ENCODE measurements at regions not wholly inside any gene's neighbourhood (a gene's known extent, or its start where the extent isn't known, plus 50 kb on each side); places are given as distances from the start of the nearest gene placed in this dataset.

DNA sequence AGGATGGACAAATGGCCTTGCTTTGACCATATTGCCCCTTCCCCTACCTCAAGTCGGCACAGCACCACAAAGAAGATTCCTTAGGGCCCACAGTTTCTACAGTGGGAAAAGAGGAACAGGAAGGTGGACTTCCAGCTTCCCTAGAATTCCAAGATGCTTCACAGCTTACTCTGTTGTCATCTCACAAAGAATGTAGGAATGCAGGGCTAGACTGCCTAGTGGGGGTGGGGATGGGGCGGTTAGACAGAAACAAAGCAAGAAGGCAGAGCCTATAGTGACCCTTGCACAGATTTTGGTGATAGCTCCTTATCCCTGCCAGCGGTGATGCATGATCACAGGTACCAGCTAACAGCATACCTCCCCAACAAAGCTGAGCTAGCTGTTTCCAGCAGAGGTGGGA is 607.6 kb upstream of the MAN1A1 start:
- H2BK12ac ChIP-seq (ENCODE audit: insufficient read length, low read depth, low read length), result no peak overlapping the region
- no peak overlapping the region for H2BK120ac ChIP-seq (ENCODE audit: low read depth, low read length, poor library complexity, severe bottlenecking)
- no peak overlapping the region for H3K9ac ChIP-seq (ENCODE audit: extremely low read depth, insufficient read length, low read length)
- H3K18ac ChIP-seq (ENCODE audit: insufficient read length, low read depth, low read length), result no peak overlapping the region
- no peaks in the 10 kb centered on the region for H3K27me3 ChIP-seq (ENCODE audit: insufficient read depth, low read length)
- no peak overlapping the region for H3K56ac ChIP-seq (ENCODE audit: insufficient read length, low read depth, low read length)
- H3K9me3 Mint-ChIP-seq, result peaks cover 0 to 4% of the 10 kb centered on the region in 2 experiments; a peak in 1 of 5 replicates
- H2BK15ac ChIP-seq (ENCODE audit: low read depth, low read length), result no peak overlapping the region
- H3T11ph ChIP-seq (ENCODE audit: low read length), result no peak overlapping the region
- no peak overlapping the region for H3K27ac ChIP-seq (ENCODE audit: insufficient read length, low read depth, low read length)
- H3K4me1 ChIP-seq (ENCODE audit: insufficient read depth, low read length), result peaks cover 10% of the 10 kb centered on the region
- H3K79me1 ChIP-seq (ENCODE audit: insufficient read depth, low read depth, low read length, poor library complexity, severe bottlenecking), result no peaks in the 10 kb centered on the region
- H4K5ac ChIP-seq (ENCODE audit: insufficient read length, low read depth, low read length), result no peak overlapping the region
- no peak overlapping the region for H2BK5ac ChIP-seq (ENCODE audit: insufficient read length, low read length)
- 0 out of 7 replicates have a peak, but pooled peaks cover 0 to 3% (median 0%) of the 10 kb centered on the region in 3 experiments for H3K36me3 Mint-ChIP-seq (ENCODE audit: insufficient read depth in 1 of 3, low read depth in 3 of 3)
- H2AK5ac ChIP-seq (ENCODE audit: insufficient read length, low read length), result no peak overlapping the region
- H3K14ac ChIP-seq (ENCODE audit: insufficient read depth, low read length), result no peak overlapping the region
- no peaks in the 10 kb centered on the region for H3K79me2 ChIP-seq (ENCODE audit: insufficient read depth, low read length)
- no peak overlapping the region for H2BK20ac ChIP-seq (ENCODE audit: low read depth, low read length, poor library complexity, severe bottlenecking)
- H2AFZ ChIP-seq (ENCODE audit: low read length), result no peak overlapping the region
- WGBS (ENCODE audit: extremely low coverage, insufficient read length, low lambda C conversion rate), result no CpG with 5 or more reads among the region's 3 CpGs
- H3K23ac ChIP-seq (ENCODE audit: insufficient read length, low read depth, low read length), result no peak overlapping the region
- H3K4me3 Mint-ChIP-seq, result no peak overlapping the region
- H3K4ac ChIP-seq (ENCODE audit: low read depth, low read length), result no peak overlapping the region
- H4K8ac ChIP-seq (replicated peaks; ENCODE audit: insufficient read length, low read depth, low read length), result no peak overlapping the region
- no peak overlapping the region for H3K4me2 ChIP-seq (ENCODE audit: insufficient read depth, insufficient read length, low read length)
- DNase-seq, result peak; percentile 34
- H4K91ac ChIP-seq (ENCODE audit: insufficient read length, low read depth, low read length), result no peak overlapping the region
- no peaks in the 10 kb centered on the region for H3K9me3 ChIP-seq (ENCODE audit: control insufficient read depth, low read depth, low read length)
- H3K27ac Mint-ChIP-seq, result peak overlapping the region in 1 of 3 experiments; percentile 71; a peak in 3 of 7 replicates
- TF ChIP-seq, protein P1, sequence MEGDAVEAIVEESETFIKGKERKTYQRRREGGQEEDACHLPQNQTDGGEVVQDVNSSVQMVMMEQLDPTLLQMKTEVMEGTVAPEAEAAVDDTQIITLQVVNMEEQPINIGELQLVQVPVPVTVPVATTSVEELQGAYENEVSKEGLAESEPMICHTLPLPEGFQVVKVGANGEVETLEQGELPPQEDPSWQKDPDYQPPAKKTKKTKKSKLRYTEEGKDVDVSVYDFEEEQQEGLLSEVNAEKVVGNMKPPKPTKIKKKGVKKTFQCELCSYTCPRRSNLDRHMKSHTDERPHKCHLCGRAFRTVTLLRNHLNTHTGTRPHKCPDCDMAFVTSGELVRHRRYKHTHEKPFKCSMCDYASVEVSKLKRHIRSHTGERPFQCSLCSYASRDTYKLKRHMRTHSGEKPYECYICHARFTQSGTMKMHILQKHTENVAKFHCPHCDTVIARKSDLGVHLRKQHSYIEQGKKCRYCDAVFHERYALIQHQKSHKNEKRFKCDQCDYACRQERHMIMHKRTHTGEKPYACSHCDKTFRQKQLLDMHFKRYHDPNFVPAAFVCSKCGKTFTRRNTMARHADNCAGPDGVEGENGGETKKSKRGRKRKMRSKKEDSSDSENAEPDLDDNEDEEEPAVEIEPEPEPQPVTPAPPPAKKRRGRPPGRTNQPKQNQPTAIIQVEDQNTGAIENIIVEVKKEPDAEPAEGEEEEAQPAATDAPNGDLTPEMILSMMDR (conservative IDR thresholded peaks at IDR 0.05), result no peak
- H4K20me1 ChIP-seq (ENCODE audit: control insufficient read depth, insufficient read depth, insufficient read length), result no peaks in the 10 kb centered on the region
- H3K27me3 Mint-ChIP-seq (ENCODE audit: low read depth), result no peaks in the 10 kb centered on the region
- H3K23me2 ChIP-seq (ENCODE audit: insufficient read length, low read depth, low read length, poor library complexity, severe bottlenecking), result no peaks in the 10 kb centered on the region
- H3K4me1 Mint-ChIP-seq, result peaks cover 13 to 15% of the 10 kb centered on the region in 2 experiments

Data from H9 (cell line).